ENCODE measurements at regions not wholly inside any gene's neighbourhood (a gene's known extent, or its start where the extent isn't known, plus 50 kb on each side); places are given as distances from the start of the nearest gene placed in this dataset.

GRCh38 chr15:87731630-87732029, 524.9 kb downstream of the NTRK3 start:
- no peaks in the 10 kb centered on the region for H3K27me3 ChIP-seq (ENCODE audit: insufficient read depth, low read length, poor library complexity)
- H3K36me3 ChIP-seq (ENCODE audit: control insufficient read depth, insufficient read depth, low read length), result no peaks in the 10 kb centered on the region
- no peak overlapping the region for H3K4me3 ChIP-seq (ENCODE audit: low read length)
- H2AK5ac ChIP-seq (ENCODE audit: low read length), result no peak overlapping the region
- H3K4me2 ChIP-seq (ENCODE audit: low read length), result no peak overlapping the region
- H3K9ac ChIP-seq (ENCODE audit: low read length), result no peak overlapping the region
- H4K8ac ChIP-seq (ENCODE audit: low read depth, low read length), result no peak overlapping the region
- no peak overlapping the region for H3K23ac ChIP-seq (ENCODE audit: low read length)
- H3K79me1 ChIP-seq (ENCODE audit: low read length), result no peaks in the 10 kb centered on the region
- no peak overlapping the region for H4K5ac ChIP-seq (ENCODE audit: low read length)
- no peak overlapping the region for H2BK15ac ChIP-seq (replicated peaks; ENCODE audit: low read depth)
- no peak overlapping the region for H2BK5ac ChIP-seq (ENCODE audit: low read length)
- no peak overlapping the region for H2BK120ac ChIP-seq (ENCODE audit: low read depth, low read length)
- H3K4me1 ChIP-seq (ENCODE audit: control insufficient read depth, low read depth, low read length), result no peaks in the 10 kb centered on the region
- no peak overlapping the region for H3K56ac ChIP-seq (ENCODE audit: low read length)
- H3K79me2 ChIP-seq (ENCODE audit: control insufficient read depth, insufficient read depth, low read length), result no peaks in the 10 kb centered on the region
- no CpG with 5 or more reads among the region's 3 CpGs for WGBS (ENCODE audit: extremely low coverage, insufficient coverage, low lambda C conversion rate)
- H3K4ac ChIP-seq (ENCODE audit: low read depth, low read length), result no peak overlapping the region
- no peak overlapping the region for H3K27ac ChIP-seq (ENCODE audit: low read depth, low read length)
- no peak overlapping the region for H3K18ac ChIP-seq (ENCODE audit: low read length)
- DNase-seq, result peak; percentile 85

- H4K8ac ChIP-seq (ENCODE audit: low read depth, low read length), result no peak overlapping the region
- H3K79me1 ChIP-seq (ENCODE audit: low read length), result no peaks in the 10 kb centered on the region
- no peaks in the 10 kb centered on the region for H3K4me1 ChIP-seq (ENCODE audit: control insufficient read depth, low read depth, low read length)
- H3K18ac ChIP-seq (ENCODE audit: low read length), result no peak overlapping the region
- H3K9ac ChIP-seq (ENCODE audit: low read length), result no peak overlapping the region
- H3K27me3 ChIP-seq (ENCODE audit: insufficient read depth, low read length, poor library complexity), result no peaks in the 10 kb centered on the region
- no CpG with 5 or more reads among the region's 2 CpGs for WGBS (ENCODE audit: extremely low coverage, insufficient coverage, low lambda C conversion rate)
- no peaks in the 10 kb centered on the region for H3K79me2 ChIP-seq (ENCODE audit: control insufficient read depth, insufficient read depth, low read length)
- H2BK120ac ChIP-seq (ENCODE audit: low read depth, low read length), result no peak overlapping the region
- no peak overlapping the region for H2BK15ac ChIP-seq (replicated peaks; ENCODE audit: low read depth)
- H2AK5ac ChIP-seq (ENCODE audit: low read length), result no peak overlapping the region
- no peak overlapping the region for H3K4me3 ChIP-seq (ENCODE audit: low read length)
- H3K4ac ChIP-seq (ENCODE audit: low read depth, low read length), result no peak overlapping the region
- H3K36me3 ChIP-seq (ENCODE audit: control insufficient read depth, insufficient read depth, low read length), result no peaks in the 10 kb centered on the region
- no peak for DNase-seq
- no peak overlapping the region for H3K27ac ChIP-seq (ENCODE audit: low read depth, low read length)
- no peak overlapping the region for H3K4me2 ChIP-seq (ENCODE audit: low read length)
- no peak overlapping the region for H3K56ac ChIP-seq (ENCODE audit: low read length)
- H3K23ac ChIP-seq (ENCODE audit: low read length), result no peak overlapping the region
- H4K5ac ChIP-seq (ENCODE audit: low read length), result no peak overlapping the region
- H2BK5ac ChIP-seq (ENCODE audit: low read length), result no peak overlapping the region
These were observed 525.8 kb downstream of the NTRK3 start for GRCh38 chr15:87730706-87731105.

GRCh38 chr15:87728998-87729397, 527.5 kb downstream of the NTRK3 start:
- H2BK5ac ChIP-seq (ENCODE audit: low read length), result no peak overlapping the region
- no peaks in the 10 kb centered on the region for H3K79me1 ChIP-seq (ENCODE audit: low read length)
- no peaks in the 10 kb centered on the region for H3K36me3 ChIP-seq (ENCODE audit: control insufficient read depth, insufficient read depth, low read length)
- no peaks in the 10 kb centered on the region for H3K79me2 ChIP-seq (ENCODE audit: control insufficient read depth, insufficient read depth, low read length)
- H4K5ac ChIP-seq (ENCODE audit: low read length), result no peak overlapping the region
- H3K4me3 ChIP-seq (ENCODE audit: low read length), result no peak overlapping the region
- H3K4me1 ChIP-seq (ENCODE audit: control insufficient read depth, low read depth, low read length), result no peaks in the 10 kb centered on the region
- no peak overlapping the region for H3K4ac ChIP-seq (ENCODE audit: low read depth, low read length)
- no peak overlapping the region for H3K4me2 ChIP-seq (ENCODE audit: low read length)
- WGBS (ENCODE audit: extremely low coverage, insufficient coverage, low lambda C conversion rate), result no CpG with 5 or more reads among the region's 2 CpGs
- no peak overlapping the region for H3K9ac ChIP-seq (ENCODE audit: low read length)
- no peak for DNase-seq
- no peak overlapping the region for H3K27ac ChIP-seq (ENCODE audit: low read depth, low read length)
- H2BK120ac ChIP-seq (ENCODE audit: low read depth, low read length), result no peak overlapping the region
- no peak overlapping the region for H2AK5ac ChIP-seq (ENCODE audit: low read length)
- no peak overlapping the region for H3K18ac ChIP-seq (ENCODE audit: low read length)
- no peaks in the 10 kb centered on the region for H3K27me3 ChIP-seq (ENCODE audit: insufficient read depth, low read length, poor library complexity)
- no peak overlapping the region for H3K23ac ChIP-seq (ENCODE audit: low read length)
- H4K8ac ChIP-seq (ENCODE audit: low read depth, low read length), result no peak overlapping the region
- no peak overlapping the region for H3K56ac ChIP-seq (ENCODE audit: low read length)
- H2BK15ac ChIP-seq (replicated peaks; ENCODE audit: low read depth), result no peak overlapping the region

GRCh38 chr15:87727073-87727472, 529.5 kb downstream of the NTRK3 start:
- no peaks in the 10 kb centered on the region for H3K27me3 ChIP-seq (ENCODE audit: insufficient read depth, low read length, poor library complexity)
- H2BK120ac ChIP-seq (ENCODE audit: low read depth, low read length), result no peak overlapping the region
- H3K4me1 ChIP-seq (ENCODE audit: control insufficient read depth, low read depth, low read length), result no peaks in the 10 kb centered on the region
- H4K8ac ChIP-seq (ENCODE audit: low read depth, low read length), result no peak overlapping the region
- no peak overlapping the region for H3K4me2 ChIP-seq (ENCODE audit: low read length)
- H2BK5ac ChIP-seq (ENCODE audit: low read length), result no peak overlapping the region
- no peak overlapping the region for H3K9ac ChIP-seq (ENCODE audit: low read length)
- H3K23ac ChIP-seq (ENCODE audit: low read length), result no peak overlapping the region
- no peak overlapping the region for H3K56ac ChIP-seq (ENCODE audit: low read length)
- DNase-seq, result no peak
- no peak overlapping the region for H4K5ac ChIP-seq (ENCODE audit: low read length)
- no peak overlapping the region for H2BK15ac ChIP-seq (replicated peaks; ENCODE audit: low read depth)
- no peaks in the 10 kb centered on the region for H3K79me1 ChIP-seq (ENCODE audit: low read length)
- H2AK5ac ChIP-seq (ENCODE audit: low read length), result no peak overlapping the region
- H3K79me2 ChIP-seq (ENCODE audit: control insufficient read depth, insufficient read depth, low read length), result no peaks in the 10 kb centered on the region
- no peaks in the 10 kb centered on the region for H3K36me3 ChIP-seq (ENCODE audit: control insufficient read depth, insufficient read depth, low read length)
- H3K4me3 ChIP-seq (ENCODE audit: low read length), result no peak overlapping the region
- H3K4ac ChIP-seq (ENCODE audit: low read depth, low read length), result no peak overlapping the region
- WGBS (ENCODE audit: extremely low coverage, insufficient coverage, low lambda C conversion rate), result no CpG with 5 or more reads among the region's 2 CpGs
- no peak overlapping the region for H3K18ac ChIP-seq (ENCODE audit: low read length)
- H3K27ac ChIP-seq (ENCODE audit: low read depth, low read length), result no peak overlapping the region

- Histone ChIP-seq H3K79me1 (ENCODE audit: low read length) (no peaks in the 10 kb centered on the region), H4K8ac (ENCODE audit: low read depth, low read length) (no peak overlapping the region), H2BK120ac (ENCODE audit: low read depth, low read length) (no peak overlapping the region), H3K18ac (ENCODE audit: low read length) (no peak overlapping the region), H3K23ac (ENCODE audit: low read length) (no peak overlapping the region), H3K27me3 (ENCODE audit: insufficient read depth, low read length, poor library complexity) (no peaks in the 10 kb centered on the region), H2AK5ac (ENCODE audit: low read length) (no peak overlapping the region), H3K4me1 (ENCODE audit: control insufficient read depth, low read depth, low read length) (no peaks in the 10 kb centered on the region), H4K5ac (ENCODE audit: low read length) (no peak overlapping the region), H2BK5ac (ENCODE audit: low read length) (no peak overlapping the region), H3K27ac (ENCODE audit: low read depth, low read length) (no peak overlapping the region), H3K56ac (ENCODE audit: low read length) (no peak overlapping the region), H3K9ac (ENCODE audit: low read length) (no peak overlapping the region), H2BK15ac (replicated peaks; ENCODE audit: low read depth) (no peak overlapping the region), H3K4me2 (ENCODE audit: low read length) (no peak overlapping the region), H3K4ac (ENCODE audit: low read depth, low read length) (no peak overlapping the region), H3K4me3 (ENCODE audit: low read length) (no peak overlapping the region), H3K36me3 (ENCODE audit: control insufficient read depth, insufficient read depth, low read length) (no peaks in the 10 kb centered on the region), H3K79me2 (ENCODE audit: control insufficient read depth, insufficient read depth, low read length) (no peaks in the 10 kb centered on the region)
- WGBS (ENCODE audit: extremely low coverage, insufficient coverage, low lambda C conversion rate), result no CpG with 5 or more reads among the region's 7 CpGs
- no peak for DNase-seq
These were observed 532.2 kb downstream of the NTRK3 start for GRCh38 chr15:87724330-87724729.

- H3K4me2 ChIP-seq (ENCODE audit: low read length), result no peak overlapping the region
- no peak overlapping the region for H2BK120ac ChIP-seq (ENCODE audit: low read depth, low read length)
- H3K27ac ChIP-seq (ENCODE audit: low read depth, low read length), result no peak overlapping the region
- no peak overlapping the region for H4K5ac ChIP-seq (ENCODE audit: low read length)
- H2BK15ac ChIP-seq (replicated peaks; ENCODE audit: low read depth), result no peak overlapping the region
- H3K56ac ChIP-seq (ENCODE audit: low read length), result no peak overlapping the region
- no peaks in the 10 kb centered on the region for H3K36me3 ChIP-seq (ENCODE audit: control insufficient read depth, insufficient read depth, low read length)
- H3K18ac ChIP-seq (ENCODE audit: low read length), result no peak overlapping the region
- H3K9ac ChIP-seq (ENCODE audit: low read length), result no peak overlapping the region
- H3K4me1 ChIP-seq (ENCODE audit: control insufficient read depth, low read depth, low read length), result no peaks in the 10 kb centered on the region
- no peak overlapping the region for H4K8ac ChIP-seq (ENCODE audit: low read depth, low read length)
- H3K4ac ChIP-seq (ENCODE audit: low read depth, low read length), result no peak overlapping the region
- H2BK5ac ChIP-seq (ENCODE audit: low read length), result no peak overlapping the region
- H3K23ac ChIP-seq (ENCODE audit: low read length), result no peak overlapping the region
- no peaks in the 10 kb centered on the region for H3K79me2 ChIP-seq (ENCODE audit: control insufficient read depth, insufficient read depth, low read length)
- no peak overlapping the region for H2AK5ac ChIP-seq (ENCODE audit: low read length)
- no peaks in the 10 kb centered on the region for H3K79me1 ChIP-seq (ENCODE audit: low read length)
- no peak overlapping the region for H3K4me3 ChIP-seq (ENCODE audit: low read length)
- WGBS (ENCODE audit: extremely low coverage, insufficient coverage, low lambda C conversion rate), result no CpG with 5 or more reads among the region's 1 CpG
- DNase-seq, result no peak
- no peaks in the 10 kb centered on the region for H3K27me3 ChIP-seq (ENCODE audit: insufficient read depth, low read length, poor library complexity)
These were observed 533.4 kb downstream of the NTRK3 start for GRCh38 chr15:87722941-87723691.

Measured in mesendoderm (in vitro differentiated cells).